Anterior cingulate cortex (tissue), 58 donors: ENCODE measurements at regions not wholly inside any gene's neighbourhood (a gene's known extent, or its start where the extent isn't known, plus 50 kb on each side); places are given as distances from the start of the nearest gene placed in this dataset.

Experiments
- DNase-seq, 58 donors: peaks; one replicate each; lab custom pipeline; 2025; lab: John Stamatoyannopoulos, UW

GRCh38 chr4:140316799-140317198, 56.6 kb upstream of the SCOC start:
- DNase-seq: no peak

GRCh38 chr4:140315970-140316369, 57.5 kb upstream of the SCOC start:
- DNase-seq: no peak

- DNase-seq: no peak
Observed at GRCh38 chr4:140315438-140315837, 58.0 kb upstream of the SCOC start.

- DNase-seq: no peak
Observed at GRCh38 chr4:140315019-140315418, 58.4 kb upstream of the SCOC start.

- DNase-seq: no peak
Observed at GRCh38 chr4:140312100-140312499, 61.3 kb upstream of the SCOC start.

GRCh38 chr4:140311257-140311835, 62.1 kb upstream of the SCOC start:
- no peak for DNase-seq

- DNase-seq: no peak
Observed at GRCh38 chr4:140309124-140309870, 64.1 kb upstream of the SCOC start.

DNA sequence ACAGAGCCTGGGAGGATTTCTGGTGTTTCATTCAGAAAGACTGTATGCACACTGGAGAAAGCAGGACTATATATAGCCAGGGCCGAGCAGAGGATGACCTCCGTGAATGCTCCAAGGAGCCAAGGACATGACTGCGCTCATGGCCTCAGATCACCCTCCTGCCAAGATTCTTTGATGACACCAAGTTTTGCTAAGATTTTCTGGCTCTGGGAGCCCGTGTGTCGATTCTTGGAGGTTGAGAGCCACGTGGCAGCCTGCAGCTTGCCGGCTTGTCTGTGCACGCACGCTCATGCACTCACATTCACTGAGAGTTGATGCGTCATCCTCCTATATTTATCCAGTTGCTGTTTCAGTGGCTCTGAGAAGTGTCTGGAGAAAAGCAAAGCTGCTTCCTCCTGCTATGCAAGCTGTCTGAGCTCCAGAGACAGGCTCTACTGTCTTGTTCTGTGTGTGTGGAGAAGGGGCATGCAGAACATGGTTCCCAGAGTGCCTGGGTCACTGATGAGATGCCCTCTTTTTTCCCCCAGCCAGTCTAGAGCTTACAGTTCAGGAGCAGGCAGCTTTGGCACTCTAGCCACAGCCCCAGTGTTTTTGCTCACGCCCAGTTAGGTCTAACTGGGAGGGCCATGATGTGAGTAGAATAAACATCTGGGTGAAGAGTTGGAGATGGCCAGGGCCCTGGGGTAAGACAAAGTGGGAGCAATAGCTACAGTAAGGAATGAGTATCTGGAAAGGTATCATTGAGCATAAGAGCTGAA, 64.9 kb upstream of the SCOC start:
- peak in 54 of 58 donors; percentile 5 to 85 (median 52) for DNase-seq

DNA sequence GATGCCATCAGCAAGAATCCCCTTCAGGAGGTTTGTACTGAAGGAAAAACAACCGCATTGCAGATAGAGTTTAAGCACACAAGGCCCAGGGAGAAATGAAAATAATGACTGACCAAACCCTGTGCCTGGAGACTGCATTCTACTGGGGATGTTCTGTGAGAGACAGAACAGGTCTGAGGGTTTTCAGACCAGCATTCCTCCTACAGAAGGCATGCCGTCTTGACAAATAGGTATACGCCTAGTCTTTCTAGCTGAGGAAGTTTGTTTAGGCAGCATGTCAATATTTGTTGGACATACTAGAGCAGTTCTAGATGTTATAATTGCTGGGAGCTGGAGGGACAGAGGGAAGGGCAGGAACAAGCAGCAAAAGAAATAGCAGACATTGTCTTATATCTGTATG, 68.4 kb upstream of the SCOC start:
- DNase-seq: no peak

GRCh38 chr4:140304346-140304745, 69.1 kb upstream of the SCOC start:
- DNase-seq: no peak

- peak in 3 of 58 donors; percentile 8 to 49 (median 40) for DNase-seq
Observed at GRCh38 chr4:140302151-140302859, 71.1 kb upstream of the SCOC start.

DNA sequence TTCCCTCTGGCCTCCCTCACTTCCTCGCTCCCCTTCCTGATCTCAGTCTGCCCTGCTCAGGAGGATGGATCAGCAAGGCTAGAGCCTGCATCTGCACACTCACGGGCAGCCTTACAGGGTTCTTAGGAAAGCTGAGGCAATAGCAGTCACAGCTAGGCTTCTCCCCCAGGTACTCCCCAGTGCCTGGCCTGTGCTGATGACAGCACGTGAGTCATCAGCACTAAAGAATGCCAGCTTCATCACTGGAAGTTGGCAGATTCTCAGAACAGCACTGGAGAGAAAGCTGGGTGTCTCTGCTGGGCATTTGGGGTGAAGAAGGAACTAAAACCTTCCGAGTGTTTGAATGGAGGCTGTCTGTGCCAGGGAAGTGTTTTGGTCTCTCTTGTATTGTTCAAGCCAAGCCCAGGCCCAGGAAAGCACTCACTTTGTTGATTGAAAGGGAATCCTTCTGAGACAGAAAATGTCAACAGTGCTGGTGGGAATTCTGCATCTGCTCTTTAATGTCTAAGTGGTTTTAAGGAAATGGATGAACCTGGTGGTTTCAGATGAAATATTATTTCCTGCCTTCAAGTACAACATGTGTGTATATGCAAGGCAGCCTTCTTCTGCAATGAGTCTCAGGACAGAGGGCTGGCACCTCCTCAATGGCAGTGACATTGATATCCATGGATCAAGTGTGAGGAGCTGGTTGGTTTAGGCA, 73.0 kb upstream of the SCOC start:
- peak in 9 of 58 donors; percentile 5 to 51 (median 17) for DNase-seq

DNA sequence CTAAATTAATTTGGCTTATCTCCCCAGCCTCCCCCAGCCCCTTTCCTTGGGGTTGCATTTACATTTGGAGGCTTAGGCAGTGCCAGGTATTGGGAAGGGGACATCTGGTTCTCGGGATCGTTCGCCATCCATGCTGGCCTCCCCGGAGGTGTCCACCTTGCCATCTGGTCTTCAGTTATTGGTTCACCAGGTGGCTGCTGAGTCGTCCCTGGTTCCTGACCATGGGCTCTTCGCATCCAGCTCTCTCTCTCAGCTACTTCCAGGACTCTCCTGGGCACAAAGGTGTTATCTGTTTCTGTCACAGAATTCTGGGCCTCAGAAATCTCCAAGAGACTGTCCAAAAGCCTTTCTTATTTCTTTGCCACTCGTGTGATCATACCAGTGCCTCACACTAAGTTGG, 75.4 kb upstream of the SCOC start:
- DNase-seq: no peak

DNA sequence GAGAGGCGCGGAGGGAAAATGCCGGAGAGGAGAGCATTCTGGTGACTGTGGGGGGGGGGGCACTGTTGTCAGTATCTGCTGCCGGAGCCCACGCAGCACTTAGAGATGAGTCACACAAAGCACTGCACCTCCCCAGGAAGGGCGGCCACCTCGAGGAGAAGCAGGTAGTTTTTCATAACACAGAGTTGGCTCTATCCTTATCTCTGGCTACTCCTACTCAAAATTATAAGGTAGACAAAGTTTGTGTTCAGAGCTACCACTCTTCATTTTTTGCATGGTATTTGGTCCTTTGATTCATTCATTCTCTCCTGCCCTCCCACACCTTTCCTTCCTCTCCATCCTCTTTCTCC, 76.2 kb upstream of the SCOC start:
- peak in 8 of 58 donors; percentile 3 to 41 (median 12) for DNase-seq

DNA sequence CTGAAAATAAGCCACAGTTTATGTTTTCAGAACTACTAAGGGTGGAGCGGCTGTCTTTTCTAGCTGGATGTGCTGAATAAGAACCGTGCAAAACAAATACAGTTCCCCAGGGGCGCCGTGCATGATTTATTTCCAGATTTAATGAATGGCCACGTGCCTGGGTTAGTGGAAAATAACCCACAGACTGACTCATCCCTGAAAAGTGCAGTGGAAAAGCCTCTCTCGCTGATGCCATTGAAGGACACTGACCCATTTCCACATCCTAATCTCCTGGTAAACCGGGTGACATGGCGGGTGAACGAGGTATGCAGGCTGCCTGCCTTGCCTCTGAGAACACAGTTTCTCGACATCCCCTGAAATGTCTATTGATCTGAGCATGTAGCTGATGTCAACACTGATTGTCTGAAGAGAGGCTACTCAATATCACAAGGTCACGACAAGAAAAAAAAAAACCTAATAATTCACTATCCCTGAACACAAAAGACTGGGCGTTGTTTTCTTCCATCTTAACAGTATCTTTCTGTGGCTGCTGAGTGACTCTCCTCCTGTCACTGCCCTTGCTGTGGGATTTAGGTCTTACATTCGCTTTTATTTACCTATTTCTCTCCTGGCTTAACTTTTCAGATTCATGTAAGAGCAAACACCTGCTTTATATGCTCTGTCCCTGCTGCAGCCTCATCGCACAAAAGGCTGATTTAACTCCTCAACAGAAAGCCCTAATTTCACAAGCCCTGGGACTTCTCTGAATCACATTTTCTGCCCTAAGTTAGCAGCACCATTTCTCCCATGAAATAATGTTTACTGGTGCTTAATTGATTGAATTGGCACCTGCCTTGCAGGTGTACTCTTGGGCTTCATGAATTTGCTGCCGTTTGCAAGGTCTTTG, 76.9 kb upstream of the SCOC start:
- DNase-seq: peak in 8 of 58 donors; percentile 1 to 17 (median 6)

DNA sequence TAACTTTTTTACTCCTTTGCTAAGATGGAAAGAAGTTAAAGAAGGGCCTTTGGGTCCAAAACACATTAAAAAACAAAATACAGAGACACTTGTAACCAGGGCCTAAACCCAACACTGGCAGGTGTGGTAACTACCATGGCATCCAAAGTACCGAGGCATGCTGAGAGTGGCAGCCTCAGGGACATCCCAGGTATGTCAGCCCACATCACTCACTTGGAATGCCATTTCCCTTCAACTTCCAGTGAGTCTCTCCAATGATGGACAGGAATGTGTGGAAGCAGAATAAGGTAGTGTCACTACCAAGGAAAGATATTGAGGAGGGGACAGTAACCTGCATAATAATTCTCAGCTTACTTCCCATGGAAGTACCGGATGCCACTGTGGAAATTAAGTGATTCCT, 79.5 kb upstream of the SCOC start:
- DNase-seq: no peak

- DNase-seq: no peak
Observed at GRCh38 chr4:140291259-140291658, 82.2 kb upstream of the SCOC start.

GRCh38 chr4:140289486-140289885, 84.0 kb upstream of the SCOC start:
- DNase-seq: peak in 1 of 58 donors; percentile 9

- DNase-seq: peak in 46 of 58 donors; percentile 5 to 69 (median 27)
Observed at GRCh38 chr4:140286456-140286855, 87.0 kb upstream of the SCOC start.
